ENCODE measurements at regions not wholly inside any gene's neighbourhood (a gene's known extent, or its start where the extent isn't known, plus 50 kb on each side); places are given as distances from the start of the nearest gene placed in this dataset.

GRCh38 chr4:98803251-98803650 is 125.7 kb downstream of the EIF4E start:
- Histone ChIP-seq H3K27me3 (ENCODE audit: insufficient read depth, low read length) (no peaks in the 10 kb centered on the region), H3K27ac (ENCODE audit: low read depth, low read length) (no peak overlapping the region), H3K36me3 (ENCODE audit: control insufficient read depth in 1 of 2, insufficient read depth in 2 of 2, low read length in 2 of 2) (no peaks in the 10 kb centered on the region), H3K9me3 (ENCODE audit: control insufficient read depth in 1 of 2, insufficient read depth in 1 of 2, low read depth in 1 of 2, low read length in 2 of 2) (no peaks in the 10 kb centered on the region), H3K79me2 (ENCODE audit: insufficient read depth, low read length) (no peaks in the 10 kb centered on the region), H2AFZ (ENCODE audit: low read depth, low read length, poor library complexity, severe bottlenecking) (no peak overlapping the region), H3K4me2 (ENCODE audit: low read length) (no peak overlapping the region), H3K4me3 (replicated peaks in 1 of 2; ENCODE audit: low read depth in 1 of 2, low read length in 2 of 2) (no peak overlapping the region), H3K9me2 (ENCODE audit: insufficient read depth) (no peaks in the 10 kb centered on the region), H4K20me1 (ENCODE audit: insufficient read depth) (no peaks in the 10 kb centered on the region), H3K9ac (ENCODE audit: low read length) (no peak overlapping the region), H3K4me1 (ENCODE audit: control insufficient read depth in 1 of 2, insufficient read depth in 2 of 2, low read length in 2 of 2) (no peaks in the 10 kb centered on the region; a peak in 1 of 4 replicates)
- ATAC-seq, result no peak
- BruUV-seq (replicated peaks), result no TSS peak
- intact Hi-C loops (cut with micrococcal nuclease), result no loop called here
- RAD21 ChIA-PET (ENCODE audit: low non-redundant PET in 1 of 2, low total read pairs in 2 of 2, uncharacterized antibody in 2 of 2, unreplicated experiment in 2 of 2), result no interaction called here
- no peak for DNase-seq (ENCODE audit: low read depth, low spot score)
- no peak for TF ChIP-seq RAD21 (IDR thresholded peaks at IDR 0.05; ENCODE audit: low read depth)
- no peak for TF ChIP-seq CEBPB (IDR thresholded peaks at IDR 0.05; ENCODE audit: low read depth)
- no peak for TF ChIP-seq JUND (IDR thresholded peaks at IDR 0.05)
- TF ChIP-seq SRF (IDR thresholded peaks at IDR 0.05; ENCODE audit: low read depth), result no peak
- no peak for TF ChIP-seq CBX3 (IDR thresholded peaks at IDR 0.05; ENCODE audit: low read depth)
- TF ChIP-seq ELF1 (IDR thresholded peaks at IDR 0.05; ENCODE audit: borderline replicate concordance, low read depth), result no peak
- TF ChIP-seq REST (IDR thresholded peaks at IDR 0.05; ENCODE audit: low read depth), result no peak
- TF ChIP-seq SIN3A (IDR thresholded peaks at IDR 0.05; ENCODE audit: low read depth), result no peak
- TF ChIP-seq, protein P1, sequence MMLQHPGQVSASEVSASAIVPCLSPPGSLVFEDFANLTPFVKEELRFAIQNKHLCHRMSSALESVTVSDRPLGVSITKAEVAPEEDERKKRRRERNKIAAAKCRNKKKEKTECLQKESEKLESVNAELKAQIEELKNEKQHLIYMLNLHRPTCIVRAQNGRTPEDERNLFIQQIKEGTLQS (IDR thresholded peaks at IDR 0.05), result no peak
- no peak for TF ChIP-seq FOSL1 (IDR thresholded peaks at IDR 0.05; ENCODE audit: low read depth)
- no peak for TF ChIP-seq ZNF274 (IDR thresholded peaks at IDR 0.05; ENCODE audit: low read depth, low read length)
- TF ChIP-seq EGR1 (IDR thresholded peaks at IDR 0.05; ENCODE audit: low read depth), result no peak
- no peak for TF ChIP-seq ZFX (IDR thresholded peaks at IDR 0.05)
- TF ChIP-seq YY1 (IDR thresholded peaks at IDR 0.05; ENCODE audit: extremely low read depth, insufficient replicate concordance, low read depth, low read length), result no peak
- no peak for TF ChIP-seq CTCF (IDR thresholded peaks at IDR 0.05 in 2 of 3, conservative IDR thresholded peaks at IDR 0.05 in 1 of 3; ENCODE audit: borderline replicate concordance in 1 of 3, insufficient read depth in 1 of 3, low read depth in 2 of 3, low read length in 2 of 3)
- no peak for TF ChIP-seq POLR2A (IDR thresholded peaks at IDR 0.05; ENCODE audit: borderline replicate concordance, extremely low read depth, insufficient read depth, insufficient read length)
- TF ChIP-seq ZBTB33 (IDR thresholded peaks at IDR 0.05; ENCODE audit: extremely low read depth, insufficient replicate concordance, low read length), result no peak
- CTCF ChIA-PET, result no interaction called here
- POLR2A ChIA-PET, result no interaction called here

Measured in HCT116 (cell line).